AG10803 (cell line): ENCODE measurements at regions not wholly inside any gene's neighbourhood (a gene's known extent, or its start where the extent isn't known, plus 50 kb on each side); places are given as distances from the start of the nearest gene placed in this dataset.

Source experiments
- DNase-seq: peaks from one replicate; pipeline ENCODE4 v3.0.0; 2010; ENCODE audit warnings: low read depth
- H3K4me3 ChIP-seq: 2 replicates; pipeline ENCODE4 v1.5.1; 2011; ENCODE audit warnings: mild to moderate bottlenecking, low read length, control low read depth
- TF ChIP-seq, protein P1 (sequence below): conservative IDR thresholded peaks from 2 replicates; pipeline ENCODE4 v1.5.1; 2011; ENCODE audit warnings: mild to moderate bottlenecking, low read length, control low read depth, inconsistent platforms

DNA sequence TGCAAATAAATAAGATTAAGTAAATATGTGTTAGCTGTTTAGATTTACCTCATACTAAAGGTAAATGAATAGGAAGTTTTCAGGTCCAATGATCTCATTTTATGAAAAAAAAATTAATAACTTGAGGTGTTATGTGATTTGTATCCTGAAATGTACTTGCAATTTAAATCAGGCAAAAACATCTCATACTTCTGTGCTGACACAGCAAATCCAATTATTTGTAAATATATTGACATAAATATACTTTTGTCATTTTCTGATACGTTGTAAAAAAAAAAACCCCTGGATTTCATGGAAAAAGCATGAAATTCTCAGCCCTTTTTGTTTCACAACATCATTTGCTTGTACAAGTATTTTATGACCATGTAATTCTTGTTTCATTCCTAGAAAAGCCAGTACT, 184.1 kb upstream of the NCAM2 start:
- no peak overlapping the region for H3K4me3 ChIP-seq
- no peak for DNase-seq
- TF ChIP-seq, protein P1, sequence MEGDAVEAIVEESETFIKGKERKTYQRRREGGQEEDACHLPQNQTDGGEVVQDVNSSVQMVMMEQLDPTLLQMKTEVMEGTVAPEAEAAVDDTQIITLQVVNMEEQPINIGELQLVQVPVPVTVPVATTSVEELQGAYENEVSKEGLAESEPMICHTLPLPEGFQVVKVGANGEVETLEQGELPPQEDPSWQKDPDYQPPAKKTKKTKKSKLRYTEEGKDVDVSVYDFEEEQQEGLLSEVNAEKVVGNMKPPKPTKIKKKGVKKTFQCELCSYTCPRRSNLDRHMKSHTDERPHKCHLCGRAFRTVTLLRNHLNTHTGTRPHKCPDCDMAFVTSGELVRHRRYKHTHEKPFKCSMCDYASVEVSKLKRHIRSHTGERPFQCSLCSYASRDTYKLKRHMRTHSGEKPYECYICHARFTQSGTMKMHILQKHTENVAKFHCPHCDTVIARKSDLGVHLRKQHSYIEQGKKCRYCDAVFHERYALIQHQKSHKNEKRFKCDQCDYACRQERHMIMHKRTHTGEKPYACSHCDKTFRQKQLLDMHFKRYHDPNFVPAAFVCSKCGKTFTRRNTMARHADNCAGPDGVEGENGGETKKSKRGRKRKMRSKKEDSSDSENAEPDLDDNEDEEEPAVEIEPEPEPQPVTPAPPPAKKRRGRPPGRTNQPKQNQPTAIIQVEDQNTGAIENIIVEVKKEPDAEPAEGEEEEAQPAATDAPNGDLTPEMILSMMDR, result no peak

DNA sequence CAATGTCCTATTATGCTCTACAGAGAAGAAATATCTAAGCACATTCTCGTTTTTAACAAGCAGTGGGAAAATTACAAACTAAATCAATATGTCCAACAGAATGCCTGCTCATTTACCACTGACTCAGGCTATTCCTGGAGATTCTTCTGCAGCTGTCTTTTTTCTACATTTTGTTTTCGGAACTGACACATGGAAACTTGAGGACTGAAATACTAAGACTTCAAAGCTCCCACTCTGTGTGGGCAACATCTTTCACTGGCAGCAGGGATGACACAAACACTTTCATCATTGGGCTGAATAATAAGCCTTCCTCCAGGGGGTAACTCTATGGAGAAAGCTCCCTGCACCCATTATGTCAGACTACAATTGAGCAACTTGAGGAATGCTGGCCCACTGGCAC, 175.5 kb upstream of the NCAM2 start:
- DNase-seq, result no peak
- no peak overlapping the region for H3K4me3 ChIP-seq
- TF ChIP-seq, protein P1, result no peak

DNA sequence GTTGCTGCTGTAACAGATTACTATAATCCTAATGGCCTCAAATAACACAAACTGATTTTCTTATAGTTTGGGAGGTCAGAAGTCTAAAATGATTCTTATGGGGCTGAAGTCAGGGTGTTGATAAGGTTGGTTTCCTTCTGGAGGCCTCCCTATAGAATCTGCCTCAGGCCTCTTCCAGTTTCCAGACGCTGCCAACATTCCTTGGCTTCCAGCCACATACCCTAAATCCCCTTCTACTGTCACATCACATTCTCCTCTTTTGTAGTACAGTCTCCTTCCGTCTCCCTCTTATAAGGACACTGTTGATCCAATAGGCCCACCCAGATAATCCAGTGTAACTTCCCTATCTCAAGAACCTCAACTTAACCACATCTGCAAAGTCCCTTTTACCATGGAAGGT, 145.3 kb upstream of the NCAM2 start:
- TF ChIP-seq, protein P1, result no peak
- no peak for DNase-seq
- H3K4me3 ChIP-seq, result no peak overlapping the region

DNA sequence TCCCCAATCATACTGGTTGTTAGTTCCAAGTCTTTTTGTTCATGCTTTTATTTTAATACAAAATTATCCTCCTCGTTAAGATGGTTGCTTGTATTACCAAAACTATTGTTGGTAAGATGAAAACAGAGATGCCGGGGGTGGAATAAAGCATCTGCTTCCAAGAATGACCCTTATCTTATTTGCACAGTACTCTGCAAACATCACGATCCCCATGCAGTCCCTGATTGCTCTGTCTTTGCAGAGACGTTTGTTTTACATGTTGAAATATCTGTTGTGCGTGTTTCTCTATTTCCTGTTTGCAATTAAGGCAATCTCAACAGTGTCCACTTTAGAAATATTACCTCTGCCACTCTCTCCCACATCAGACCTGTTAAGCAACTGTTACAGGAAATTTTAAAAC, 141.3 kb upstream of the NCAM2 start:
- H3K4me3 ChIP-seq, result no peak overlapping the region
- no peak for DNase-seq
- TF ChIP-seq, protein P1, result no peak

DNA sequence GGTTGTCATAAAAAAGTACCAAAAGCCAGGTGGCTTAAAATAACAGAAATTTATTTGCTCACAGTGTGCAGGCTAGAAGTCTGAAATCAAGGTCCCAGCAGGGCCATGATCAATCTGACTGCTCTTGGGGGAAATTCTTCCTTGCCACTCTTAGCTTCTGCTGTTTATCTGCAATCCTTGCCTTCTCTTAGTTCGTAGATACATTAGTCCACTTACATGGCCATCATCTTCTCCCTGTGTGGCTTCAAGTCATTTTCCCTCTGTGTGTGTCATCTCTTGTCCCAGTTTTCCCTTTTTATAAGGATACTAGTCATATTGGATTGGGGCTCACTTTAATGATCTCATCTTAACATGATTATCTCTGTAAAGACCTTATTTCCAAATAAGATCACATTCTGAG, 124.0 kb upstream of the NCAM2 start:
- TF ChIP-seq, protein P1, result no peak
- no peak for DNase-seq
- H3K4me3 ChIP-seq, result no peak overlapping the region

DNA sequence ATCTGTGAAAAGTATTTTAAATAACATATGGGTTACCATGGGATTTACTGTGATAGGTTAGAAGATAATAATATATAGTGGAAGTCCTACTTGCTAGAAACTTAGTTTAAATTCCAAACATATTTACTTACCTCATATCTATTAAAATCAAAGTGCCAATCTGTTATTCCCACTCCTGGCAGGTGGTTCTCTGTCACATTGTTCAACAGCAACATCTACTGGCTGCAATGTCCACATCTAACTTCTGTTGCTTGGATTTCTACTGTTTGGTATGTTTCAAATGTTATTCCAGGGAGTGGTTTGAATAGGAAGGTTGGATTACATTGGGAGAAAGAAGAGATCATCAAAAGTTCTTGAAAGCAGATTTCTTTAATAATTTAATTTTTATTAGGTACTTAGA, 122.5 kb upstream of the NCAM2 start:
- TF ChIP-seq, protein P1, result no peak
- H3K4me3 ChIP-seq, result no peak overlapping the region
- no peak for DNase-seq

DNA sequence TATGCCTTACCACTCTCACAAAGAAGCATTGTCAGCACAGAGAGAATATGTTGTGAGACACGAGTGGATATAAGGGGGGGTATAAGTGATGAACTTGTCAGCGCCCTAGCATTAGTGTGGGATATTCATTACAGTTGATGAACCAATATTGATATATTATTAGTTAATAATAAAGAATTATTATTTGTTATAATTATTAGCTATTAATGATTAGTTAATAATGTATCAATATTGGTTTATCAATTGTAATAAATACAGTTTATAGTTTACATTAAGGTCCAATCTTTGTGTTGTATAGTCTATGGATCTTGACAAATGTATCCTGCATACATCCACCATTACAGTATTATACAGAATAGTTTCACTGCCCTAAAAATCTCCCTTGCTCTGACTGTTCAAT, 120.2 kb upstream of the NCAM2 start:
- TF ChIP-seq, protein P1, result no peak
- H3K4me3 ChIP-seq, result no peak overlapping the region
- DNase-seq, result no peak
